ENCODE measurements at regions not wholly inside any gene's neighbourhood (a gene's known extent, or its start where the extent isn't known, plus 50 kb on each side); places are given as distances from the start of the nearest gene placed in this dataset.

- DNase-seq (ENCODE audit: low spot score): no peak
These were observed 241.3 kb upstream of the UBE2E3 start for GRCh38 chr2:180739070-180739469.

- no peak for DNase-seq (ENCODE audit: low spot score)
These were observed 244.6 kb upstream of the UBE2E3 start for GRCh38 chr2:180735799-180736198.

GRCh38 chr2:180734382-180734781 is 246.0 kb upstream of the UBE2E3 start:
- no peak for DNase-seq (ENCODE audit: low spot score)

- DNase-seq (ENCODE audit: low spot score): no peak
These were observed 247.1 kb upstream of the UBE2E3 start for GRCh38 chr2:180733330-180733729.

GRCh38 chr2:180732337-180732736 is 248.1 kb upstream of the UBE2E3 start:
- no peak for DNase-seq (ENCODE audit: low spot score)

DNA sequence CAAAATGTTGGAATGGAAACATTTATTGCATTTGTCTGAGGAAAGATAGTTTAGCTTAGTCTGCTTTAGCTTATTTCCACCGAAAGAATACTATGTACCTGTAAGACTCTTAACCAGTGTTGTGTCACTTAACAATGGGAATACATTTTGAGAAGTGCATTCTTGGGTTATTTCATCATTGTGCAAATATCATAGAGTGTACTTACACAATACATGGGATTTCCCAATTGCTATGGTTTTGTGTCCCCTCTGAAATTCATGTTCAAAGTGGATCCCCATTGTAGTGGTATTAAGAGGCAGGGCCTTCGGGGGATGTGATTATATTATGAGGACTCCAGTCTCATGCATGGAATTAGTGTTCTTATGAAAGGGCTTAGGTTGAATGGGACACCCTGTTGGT is 249.4 kb upstream of the UBE2E3 start:
- no peak for DNase-seq (ENCODE audit: low spot score)

DNA sequence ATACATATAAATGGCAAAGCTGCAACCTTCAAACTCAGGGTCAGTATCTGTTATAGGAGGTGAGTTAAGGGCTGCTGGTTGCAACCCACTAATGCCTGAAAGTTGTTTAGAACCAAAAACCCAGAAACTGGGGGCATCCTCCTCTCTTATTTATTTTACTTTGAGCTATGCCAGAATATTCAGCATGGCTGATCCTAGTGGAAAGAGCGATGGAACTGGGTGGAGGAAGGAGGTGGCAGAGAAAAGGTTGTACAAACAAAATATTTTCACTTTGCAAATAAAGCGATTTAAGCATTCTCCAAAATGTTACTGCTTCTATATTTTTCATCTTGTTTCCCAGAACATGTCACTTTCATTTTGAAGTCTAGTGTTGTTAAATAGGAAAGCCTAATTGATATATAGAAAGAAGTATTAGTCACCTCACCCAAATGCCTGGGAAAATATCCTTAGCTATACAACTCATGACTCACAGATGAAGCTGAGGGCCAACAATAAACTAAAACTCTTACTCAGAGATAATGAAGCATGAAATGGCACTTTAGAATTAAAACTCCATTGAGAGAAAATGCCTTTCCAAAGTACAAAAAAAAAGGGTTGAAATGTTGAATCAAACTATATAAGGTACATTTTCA is 251.4 kb upstream of the UBE2E3 start:
- no peak for DNase-seq (ENCODE audit: low spot score)

DNA sequence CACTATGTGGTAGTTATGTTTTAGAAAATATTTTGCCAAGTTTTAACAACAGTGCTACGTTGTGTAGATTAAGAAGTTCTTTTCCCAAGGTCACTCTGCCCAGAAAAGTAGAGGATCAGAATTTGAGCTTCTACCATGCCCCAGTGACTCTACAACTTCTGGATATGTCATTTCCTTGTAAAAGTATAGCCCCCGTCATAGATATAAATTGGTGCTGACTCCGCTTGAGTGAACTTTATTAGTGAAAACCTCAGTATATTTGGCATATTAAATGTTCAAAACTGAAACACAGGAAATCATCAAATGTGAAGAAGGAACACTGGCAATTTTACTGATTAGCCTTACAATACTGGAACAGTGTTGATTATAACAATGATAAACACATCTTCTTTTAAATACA is 256.7 kb upstream of the UBE2E3 start:
- no peak for DNase-seq (ENCODE audit: low spot score)

DNA sequence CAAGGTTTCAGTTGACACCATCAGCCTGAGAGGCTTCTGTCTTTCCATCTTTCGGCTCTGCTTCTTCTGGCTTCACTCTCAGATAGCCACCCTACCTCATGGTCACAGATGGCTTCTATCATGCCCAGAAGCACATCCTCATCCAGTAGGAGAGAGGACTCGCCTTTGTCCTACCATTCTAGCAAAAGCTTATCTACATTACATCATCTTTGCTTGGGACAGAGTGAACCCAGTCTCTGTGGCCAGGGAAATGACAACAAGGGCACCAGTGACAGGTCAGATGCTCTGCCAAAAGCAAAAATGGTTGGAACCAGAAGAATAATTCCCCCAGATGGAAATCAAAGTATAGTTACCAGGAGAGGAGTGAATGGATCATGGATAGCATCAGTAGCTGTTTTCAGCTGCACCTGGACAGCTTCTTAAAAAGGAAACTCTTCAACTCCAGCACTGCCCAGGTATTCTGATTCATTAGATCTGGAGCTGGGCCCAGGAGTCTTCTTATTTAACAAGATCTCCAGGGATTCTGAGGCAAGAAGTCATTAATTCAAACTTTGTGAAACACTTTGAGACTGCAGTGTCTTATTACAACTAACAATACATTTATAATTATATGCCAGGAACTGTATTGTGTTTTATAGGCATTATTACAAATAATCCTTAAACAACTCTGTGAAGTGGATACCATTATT is 257.7 kb upstream of the UBE2E3 start:
- DNase-seq (ENCODE audit: low spot score): no peak

GRCh38 chr2:180720829-180721228 is 259.6 kb upstream of the UBE2E3 start:
- DNase-seq (ENCODE audit: low spot score): no peak

DNA sequence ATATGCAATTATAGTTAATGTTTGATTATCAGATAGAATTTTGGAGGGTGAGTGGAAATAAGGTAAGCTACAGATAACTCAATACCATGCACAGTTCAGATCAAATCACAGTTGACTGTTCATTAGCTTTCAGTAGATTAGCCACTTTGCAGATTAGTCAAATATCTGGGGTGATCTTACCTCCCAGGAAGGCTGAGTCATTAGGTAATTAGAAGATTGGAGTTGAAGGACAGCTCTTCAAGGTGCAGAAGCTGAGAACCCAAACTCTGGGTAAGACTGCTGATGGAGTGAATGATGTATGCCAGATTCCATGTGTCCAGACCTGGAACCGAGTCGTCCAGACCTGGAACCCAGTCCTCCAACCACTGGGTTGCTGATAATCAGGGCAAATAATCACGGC is 262.8 kb upstream of the UBE2E3 start:
- no peak for DNase-seq (ENCODE audit: low spot score)

GRCh38 chr2:180716186-180717180 is 263.9 kb upstream of the UBE2E3 start:
- DNase-seq (ENCODE audit: low spot score): no peak

- DNase-seq (ENCODE audit: low spot score): no peak
These were observed 265.4 kb upstream of the UBE2E3 start for GRCh38 chr2:180715044-180715443.

DNA sequence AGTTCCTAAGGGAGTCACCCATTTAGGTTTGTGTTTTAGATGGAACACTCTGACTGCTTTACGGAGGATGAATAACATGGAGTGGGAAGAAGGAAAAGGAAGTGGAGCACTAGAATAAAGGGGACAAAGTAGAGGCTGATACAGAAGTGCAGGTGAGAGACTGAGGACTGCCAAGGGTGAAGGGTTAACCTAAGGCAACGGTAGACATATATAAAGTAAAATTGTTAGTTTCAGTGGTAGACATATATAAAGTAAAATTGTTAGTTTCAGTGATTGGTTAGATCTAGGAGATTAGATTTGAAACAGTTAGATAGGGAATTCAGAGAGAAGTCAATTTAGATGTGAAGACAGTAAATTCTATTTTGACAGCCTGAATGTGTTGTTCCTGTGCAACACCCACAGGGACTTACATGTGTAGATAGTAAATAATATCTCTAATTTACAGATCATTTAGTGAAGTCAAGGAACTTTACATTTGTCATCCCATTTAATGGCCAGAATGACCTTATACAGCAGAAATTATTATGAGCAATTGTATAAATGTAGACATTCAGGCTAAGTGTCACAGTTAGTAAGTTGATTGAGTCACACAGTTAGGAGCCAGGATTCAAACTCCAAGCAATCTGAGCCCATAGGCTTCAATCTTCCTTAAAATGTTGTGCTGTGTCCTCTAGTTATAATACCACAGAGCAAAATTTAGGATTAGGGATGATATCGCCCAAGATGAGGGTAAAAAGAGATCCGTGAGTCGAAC is 270.8 kb upstream of the UBE2E3 start:
- no peak for DNase-seq (ENCODE audit: low spot score)

GRCh38 chr2:180707884-180708205 is 272.6 kb upstream of the UBE2E3 start:
- peak; percentile 62 for DNase-seq (ENCODE audit: low spot score)

- no peak for DNase-seq (ENCODE audit: low spot score)
These were observed 273.1 kb upstream of the UBE2E3 start for GRCh38 chr2:180707175-180707883.

GRCh38 chr2:180706694-180707093 is 273.7 kb upstream of the UBE2E3 start:
- no peak for DNase-seq (ENCODE audit: low spot score)

GRCh38 chr2:180705551-180705950 is 274.9 kb upstream of the UBE2E3 start:
- DNase-seq (ENCODE audit: low spot score): no peak

DNA sequence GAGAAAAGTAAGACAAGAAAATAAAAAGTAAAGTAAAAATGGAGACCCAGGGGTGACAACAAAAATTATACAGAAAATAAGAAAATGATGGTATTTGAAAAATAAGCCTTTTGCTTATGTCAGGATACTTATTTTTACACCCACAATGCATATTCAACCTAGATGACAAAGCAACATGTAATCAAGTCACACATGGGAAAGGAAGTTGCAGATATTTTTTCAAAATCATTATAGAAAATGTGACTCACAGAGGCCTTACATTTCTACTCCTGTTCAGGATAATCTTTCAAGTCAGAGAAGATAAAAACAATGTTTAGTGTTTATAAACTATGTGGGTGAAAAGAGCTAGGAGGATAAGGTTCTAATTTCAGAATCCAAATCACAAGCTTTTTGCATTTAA is 275.3 kb upstream of the UBE2E3 start:
- DNase-seq (ENCODE audit: low spot score): no peak

DNA sequence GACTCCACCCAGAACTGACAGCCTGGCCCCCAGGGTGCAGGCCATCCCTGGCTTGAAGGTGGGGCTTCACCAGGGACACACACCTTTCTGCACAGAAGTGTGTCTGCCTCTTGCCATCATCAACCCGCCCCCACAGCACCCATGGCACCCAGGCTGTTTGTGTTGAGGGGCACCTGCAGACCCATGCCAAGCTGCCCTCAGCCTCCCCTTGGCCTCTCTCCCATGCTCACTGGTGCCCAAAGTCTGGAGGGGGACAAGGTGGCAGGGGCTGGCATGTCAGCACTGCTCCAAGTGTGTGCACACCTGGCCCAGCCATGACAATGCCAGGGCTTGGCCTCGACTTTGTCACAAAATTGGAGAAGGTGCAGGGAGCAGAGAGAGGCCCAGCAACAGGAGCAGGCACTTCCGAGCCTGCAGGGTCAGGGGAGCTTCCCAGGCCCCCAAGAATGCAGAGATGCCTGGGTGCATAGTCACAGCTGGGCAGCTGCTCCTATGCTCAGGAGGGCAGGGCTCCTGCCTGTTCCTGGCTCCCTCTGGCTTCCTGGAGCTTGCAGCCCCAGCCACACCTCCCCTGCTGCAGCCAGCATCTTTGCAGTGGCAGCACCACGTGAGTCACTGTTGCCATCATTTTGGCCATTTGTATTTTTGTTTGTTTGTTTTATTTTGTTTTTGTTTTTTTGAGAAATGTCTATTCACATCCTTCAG is 280.6 kb upstream of the UBE2E3 start:
- no peak for DNase-seq (ENCODE audit: low spot score)

GRCh38 chr2:180698668-180699067 is 281.7 kb upstream of the UBE2E3 start:
- no peak for DNase-seq (ENCODE audit: low spot score)
